ENCODE measurements at regions not wholly inside any gene's neighbourhood (a gene's known extent, or its start where the extent isn't known, plus 50 kb on each side); places are given as distances from the start of the nearest gene placed in this dataset.

DNA sequence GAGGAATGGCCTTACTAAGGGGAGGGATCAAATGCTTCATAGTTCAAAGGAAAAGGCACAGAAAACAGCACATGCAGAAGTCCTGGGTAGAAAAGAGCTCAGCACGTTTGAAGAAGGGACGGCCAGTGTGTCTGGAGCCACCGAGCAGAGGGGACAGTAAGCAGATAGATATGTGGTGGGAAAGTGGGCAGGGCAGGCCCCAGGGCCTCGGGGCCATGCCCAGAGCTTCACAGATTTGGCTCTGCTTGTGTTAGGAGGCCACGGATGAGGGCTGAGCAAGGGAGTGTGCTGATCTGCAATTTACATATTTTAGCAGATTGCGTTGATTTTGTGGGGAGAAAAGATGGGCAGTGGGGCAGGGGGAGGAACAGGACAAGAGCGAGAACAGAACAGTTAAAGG, 343.1 kb downstream of the LPIN1 start:
- TF ChIP-seq, protein P1, sequence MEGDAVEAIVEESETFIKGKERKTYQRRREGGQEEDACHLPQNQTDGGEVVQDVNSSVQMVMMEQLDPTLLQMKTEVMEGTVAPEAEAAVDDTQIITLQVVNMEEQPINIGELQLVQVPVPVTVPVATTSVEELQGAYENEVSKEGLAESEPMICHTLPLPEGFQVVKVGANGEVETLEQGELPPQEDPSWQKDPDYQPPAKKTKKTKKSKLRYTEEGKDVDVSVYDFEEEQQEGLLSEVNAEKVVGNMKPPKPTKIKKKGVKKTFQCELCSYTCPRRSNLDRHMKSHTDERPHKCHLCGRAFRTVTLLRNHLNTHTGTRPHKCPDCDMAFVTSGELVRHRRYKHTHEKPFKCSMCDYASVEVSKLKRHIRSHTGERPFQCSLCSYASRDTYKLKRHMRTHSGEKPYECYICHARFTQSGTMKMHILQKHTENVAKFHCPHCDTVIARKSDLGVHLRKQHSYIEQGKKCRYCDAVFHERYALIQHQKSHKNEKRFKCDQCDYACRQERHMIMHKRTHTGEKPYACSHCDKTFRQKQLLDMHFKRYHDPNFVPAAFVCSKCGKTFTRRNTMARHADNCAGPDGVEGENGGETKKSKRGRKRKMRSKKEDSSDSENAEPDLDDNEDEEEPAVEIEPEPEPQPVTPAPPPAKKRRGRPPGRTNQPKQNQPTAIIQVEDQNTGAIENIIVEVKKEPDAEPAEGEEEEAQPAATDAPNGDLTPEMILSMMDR (IDR thresholded peaks at IDR 0.05), result no peak
- no peak for TF ChIP-seq POLR2A (IDR thresholded peaks at IDR 0.05)
